ENCODE measurements at regions not wholly inside any gene's neighbourhood (a gene's known extent, or its start where the extent isn't known, plus 50 kb on each side); places are given as distances from the start of the nearest gene placed in this dataset.

DNA sequence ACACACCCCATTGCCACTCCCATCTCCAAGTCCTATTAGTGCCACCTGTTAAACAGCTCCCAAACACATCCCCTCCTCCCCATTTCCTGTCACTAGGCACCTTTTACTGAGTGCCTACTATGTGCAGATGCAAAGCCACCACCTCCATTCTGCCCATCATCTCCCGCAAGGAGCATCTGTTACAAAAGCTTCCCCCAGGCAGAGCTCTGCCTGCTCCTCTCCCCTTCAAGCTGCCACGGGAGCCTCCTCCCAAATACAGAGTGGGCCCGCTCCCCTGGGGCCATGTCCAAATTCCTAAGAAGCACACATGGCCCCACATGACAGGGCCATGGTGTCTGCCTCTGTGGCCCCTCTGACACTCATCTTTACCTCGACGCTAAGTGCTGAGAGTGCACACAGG is 149.7 kb downstream of the OAT start:
- no peaks in the 10 kb centered on the region for H3K4me1 Mint-ChIP-seq
- DNase-seq (no peak), ATAC-seq (replicated peaks in 1 of 4) (no peak)
- WGBS (ENCODE audit: insufficient coverage) = 80% methylated on average over 3 of the region's 5 CpGs
- H3K27me3 Mint-ChIP-seq = peaks cover 2 to 4% of the 10 kb centered on the region in 2 donors
- no peaks in the 10 kb centered on the region for H3K36me3 Mint-ChIP-seq
- no peak overlapping the region for H3K4me3 Mint-ChIP-seq
- ChIA-PET POLR2A (no interaction called here), CTCF (no interaction called here)
- H3K27ac ChIP-seq (ENCODE audit: low read length) = no peak overlapping the region
- H3K4me1 ChIP-seq (ENCODE audit: control insufficient read depth in 1 of 2, extremely low read depth in 1 of 2, insufficient read depth in 2 of 2, low read length in 2 of 2) = no peaks in the 10 kb centered on the region
- no peak overlapping the region for H3K27ac Mint-ChIP-seq
- H3K9me3 Mint-ChIP-seq = peaks cover 6 to 23% (median 15%) of the 10 kb centered on the region in 3 donors
- H3K9me3 ChIP-seq = no peaks in the 10 kb centered on the region
- peaks cover 0 to 20% of the 10 kb centered on the region in 2 experiments for H3K27me3 ChIP-seq (replicated peaks in 1 of 2; ENCODE audit: control insufficient read depth in 2 of 2, extremely low read depth in 1 of 2, insufficient read depth in 2 of 2, low read length in 1 of 2)
- H3K36me3 ChIP-seq (ENCODE audit: control insufficient read depth in 2 of 2, extremely low read depth in 1 of 2, insufficient read depth in 1 of 2, low read length in 1 of 2) = no peaks in the 10 kb centered on the region
- H3K4me3 ChIP-seq (ENCODE audit: control insufficient read depth in 1 of 2, extremely low read depth in 1 of 2, low read length in 1 of 2) = no peak overlapping the region

DNA sequence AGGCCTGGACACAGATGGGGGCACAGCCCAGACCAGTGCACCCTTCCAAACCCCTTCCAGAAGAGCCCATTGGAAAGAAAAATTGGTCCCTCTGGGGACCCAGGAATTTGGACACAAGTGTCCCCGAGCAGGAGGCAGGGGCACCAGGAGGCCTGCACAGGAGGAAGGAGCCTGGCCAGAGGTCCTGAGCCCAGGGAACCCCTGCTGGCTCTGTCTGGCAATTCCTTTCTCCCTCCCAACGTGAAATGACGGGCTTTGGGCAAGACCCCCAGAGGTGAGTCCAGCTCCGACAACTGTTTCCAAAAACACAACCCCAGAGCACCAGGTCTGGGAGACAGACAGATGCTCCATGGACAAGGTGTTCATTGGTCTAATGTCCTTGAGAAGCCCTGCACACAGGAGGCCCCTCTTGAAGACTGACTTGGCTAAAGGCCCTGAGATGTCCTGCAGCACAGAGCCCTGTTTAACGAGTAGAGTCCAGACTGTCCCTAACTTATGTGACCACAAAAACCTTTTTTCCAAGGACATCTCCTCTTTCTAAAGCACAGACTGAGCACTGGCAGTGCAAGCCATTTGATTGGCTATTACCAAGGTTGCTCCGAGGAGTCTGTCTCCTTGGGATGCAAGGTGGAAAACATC is 150.7 kb downstream of the OAT start:
- no peaks in the 10 kb centered on the region for H3K9me3 ChIP-seq
- Mint-ChIP-seq H3K4me3 (no peak overlapping the region), H3K9me3 (peaks cover 3 to 16% (median 8%) of the 10 kb centered on the region in 3 donors), H3K36me3 (no peaks in the 10 kb centered on the region), H3K4me1 (no peaks in the 10 kb centered on the region), H3K27ac (no peak overlapping the region), H3K27me3 (peaks cover 2 to 4% of the 10 kb centered on the region in 2 donors)
- DNase-seq (no peak), ATAC-seq (replicated peaks in 1 of 4) (no peak)
- no peak overlapping the region for H3K4me3 ChIP-seq (ENCODE audit: control insufficient read depth in 1 of 2, extremely low read depth in 1 of 2, low read length in 1 of 2)
- ChIA-PET CTCF (no interaction called here), POLR2A (no interaction called here)
- H3K36me3 ChIP-seq (ENCODE audit: control insufficient read depth in 2 of 2, extremely low read depth in 1 of 2, insufficient read depth in 1 of 2, low read length in 1 of 2) = no peaks in the 10 kb centered on the region
- H3K4me1 ChIP-seq (ENCODE audit: control insufficient read depth in 1 of 2, extremely low read depth in 1 of 2, insufficient read depth in 2 of 2, low read length in 2 of 2) = no peaks in the 10 kb centered on the region
- no peak overlapping the region for H3K27ac ChIP-seq (ENCODE audit: low read length)
- H3K27me3 ChIP-seq (replicated peaks in 1 of 2; ENCODE audit: control insufficient read depth in 2 of 2, extremely low read depth in 1 of 2, insufficient read depth in 2 of 2, low read length in 1 of 2) = peaks cover 0 to 20% of the 10 kb centered on the region in 2 experiments
- 73% methylated on average over 6 of the region's 6 CpGs for WGBS (ENCODE audit: insufficient coverage)

DNA sequence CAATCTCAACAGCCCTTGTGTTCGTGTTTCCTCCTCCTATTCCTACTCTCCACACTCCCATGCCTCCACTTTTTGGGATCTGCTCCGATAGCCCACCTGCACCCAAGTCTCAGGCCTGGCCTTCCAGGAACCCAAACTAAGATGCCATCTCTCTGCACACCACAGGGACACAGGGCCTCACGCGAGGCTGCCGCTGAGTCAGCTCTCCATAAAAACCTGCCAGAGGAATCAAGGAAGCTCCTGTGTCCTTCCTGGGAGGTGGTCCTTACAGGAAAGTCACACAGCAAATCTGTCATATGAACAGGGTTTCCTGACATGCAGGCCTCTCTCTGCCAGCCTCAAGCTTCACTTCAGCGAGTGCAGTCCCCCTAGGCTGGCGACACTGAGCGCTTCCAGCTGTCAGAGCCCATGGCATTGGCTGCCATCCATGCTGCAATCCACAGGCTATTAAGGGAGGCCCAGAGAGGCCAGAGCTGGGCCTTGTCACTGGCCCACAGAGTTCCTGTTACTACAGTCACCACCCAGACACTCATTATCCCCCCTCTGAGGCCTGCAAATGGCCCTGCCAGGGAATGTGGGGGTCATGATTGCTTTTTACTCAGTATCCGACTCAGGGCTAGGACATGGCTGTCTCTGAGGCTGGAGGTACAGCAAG is 151.4 kb downstream of the OAT start:
- Histone ChIP-seq H3K4me1 (ENCODE audit: control insufficient read depth in 1 of 2, extremely low read depth in 1 of 2, insufficient read depth in 2 of 2, low read length in 2 of 2) (no peaks in the 10 kb centered on the region), H3K9me3 (no peaks in the 10 kb centered on the region), H3K27ac (ENCODE audit: low read length) (no peak overlapping the region), H3K36me3 (ENCODE audit: control insufficient read depth in 2 of 2, extremely low read depth in 1 of 2, insufficient read depth in 1 of 2, low read length in 1 of 2) (no peaks in the 10 kb centered on the region), H3K4me3 (ENCODE audit: control insufficient read depth in 1 of 2, extremely low read depth in 1 of 2, low read length in 1 of 2) (no peak overlapping the region), H3K27me3 (replicated peaks in 1 of 2; ENCODE audit: control insufficient read depth in 2 of 2, extremely low read depth in 1 of 2, insufficient read depth in 2 of 2, low read length in 1 of 2) (peaks cover 0 to 20% of the 10 kb centered on the region in 2 experiments)
- WGBS (ENCODE audit: insufficient coverage) = 78% methylated on average over 9 of the region's 9 CpGs
- Mint-ChIP-seq H3K36me3 (no peaks in the 10 kb centered on the region), H3K4me1 (no peaks in the 10 kb centered on the region), H3K27ac (no peak overlapping the region), H3K4me3 (no peak overlapping the region), H3K9me3 (peaks cover 2 to 11% (median 4%) of the 10 kb centered on the region in 3 donors), H3K27me3 (peaks cover 2 to 4% of the 10 kb centered on the region in 2 donors)
- CTCF ChIA-PET = no interaction called here
- ATAC-seq (replicated peaks in 1 of 4) = no peak
- no peak for DNase-seq
- POLR2A ChIA-PET = no interaction called here

DNA sequence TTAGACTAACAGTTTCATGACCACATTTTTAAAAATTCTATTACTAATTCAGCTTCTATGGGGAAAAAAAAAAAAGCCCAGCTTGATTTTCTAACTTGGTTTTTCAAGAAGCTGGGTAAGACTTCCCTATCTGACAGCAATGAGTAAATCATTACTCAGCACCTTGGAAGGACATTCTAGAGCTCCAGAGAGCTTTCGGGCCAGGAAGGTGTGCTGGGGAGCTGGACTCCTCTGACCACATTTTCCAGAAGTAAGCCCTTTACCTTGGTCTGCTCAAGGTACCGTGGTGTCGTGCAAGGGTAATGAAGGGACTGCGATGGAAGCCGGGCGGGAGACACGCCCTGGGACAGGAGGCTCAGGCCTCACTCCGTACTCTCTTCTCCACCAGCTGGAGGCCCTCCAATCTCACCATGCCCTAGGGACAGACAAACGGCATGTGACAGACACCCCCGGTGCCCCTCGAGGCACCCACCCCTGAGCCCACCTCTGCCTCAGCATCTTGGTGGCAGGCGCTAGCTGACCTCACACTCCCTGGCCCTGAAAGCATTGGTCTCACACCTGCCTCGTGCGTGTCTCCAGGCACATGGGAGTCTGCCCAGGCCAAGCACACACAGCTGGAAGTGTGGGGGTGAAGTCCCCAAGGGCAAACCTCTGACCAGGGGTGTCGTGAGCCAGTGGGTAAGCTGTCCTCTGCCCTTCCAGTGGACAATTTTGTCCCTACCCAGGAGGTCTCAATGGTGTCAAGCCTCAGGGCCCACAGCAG is 152.1 kb downstream of the OAT start:
- Histone ChIP-seq H3K27me3 (replicated peaks in 1 of 2; ENCODE audit: control insufficient read depth in 2 of 2, extremely low read depth in 1 of 2, insufficient read depth in 2 of 2, low read length in 1 of 2) (peaks cover 0 to 20% of the 10 kb centered on the region in 2 experiments), H3K9me3 (no peaks in the 10 kb centered on the region), H3K4me1 (ENCODE audit: control insufficient read depth in 1 of 2, extremely low read depth in 1 of 2, insufficient read depth in 2 of 2, low read length in 2 of 2) (no peaks in the 10 kb centered on the region), H3K27ac (ENCODE audit: low read length) (no peak overlapping the region), H3K4me3 (ENCODE audit: control insufficient read depth in 1 of 2, extremely low read depth in 1 of 2, low read length in 1 of 2) (no peak overlapping the region), H3K36me3 (ENCODE audit: control insufficient read depth in 2 of 2, extremely low read depth in 1 of 2, insufficient read depth in 1 of 2, low read length in 1 of 2) (no peaks in the 10 kb centered on the region)
- ChIA-PET POLR2A (no interaction called here), CTCF (no interaction called here)
- no peaks in the 10 kb centered on the region for H3K4me1 Mint-ChIP-seq
- WGBS (ENCODE audit: insufficient coverage) = 89% methylated on average over 12 of the region's 15 CpGs
- H3K27ac Mint-ChIP-seq = no peak overlapping the region
- no peaks in the 10 kb centered on the region for H3K36me3 Mint-ChIP-seq
- peaks cover 0 to 4% (median 0%) of the 10 kb centered on the region in 3 donors for H3K9me3 Mint-ChIP-seq
- peaks cover 2 to 4% of the 10 kb centered on the region in 2 donors for H3K27me3 Mint-ChIP-seq
- DNase-seq (no peak), ATAC-seq (replicated peaks in 1 of 4) (no peak)
- H3K4me3 Mint-ChIP-seq = no peak overlapping the region

DNA sequence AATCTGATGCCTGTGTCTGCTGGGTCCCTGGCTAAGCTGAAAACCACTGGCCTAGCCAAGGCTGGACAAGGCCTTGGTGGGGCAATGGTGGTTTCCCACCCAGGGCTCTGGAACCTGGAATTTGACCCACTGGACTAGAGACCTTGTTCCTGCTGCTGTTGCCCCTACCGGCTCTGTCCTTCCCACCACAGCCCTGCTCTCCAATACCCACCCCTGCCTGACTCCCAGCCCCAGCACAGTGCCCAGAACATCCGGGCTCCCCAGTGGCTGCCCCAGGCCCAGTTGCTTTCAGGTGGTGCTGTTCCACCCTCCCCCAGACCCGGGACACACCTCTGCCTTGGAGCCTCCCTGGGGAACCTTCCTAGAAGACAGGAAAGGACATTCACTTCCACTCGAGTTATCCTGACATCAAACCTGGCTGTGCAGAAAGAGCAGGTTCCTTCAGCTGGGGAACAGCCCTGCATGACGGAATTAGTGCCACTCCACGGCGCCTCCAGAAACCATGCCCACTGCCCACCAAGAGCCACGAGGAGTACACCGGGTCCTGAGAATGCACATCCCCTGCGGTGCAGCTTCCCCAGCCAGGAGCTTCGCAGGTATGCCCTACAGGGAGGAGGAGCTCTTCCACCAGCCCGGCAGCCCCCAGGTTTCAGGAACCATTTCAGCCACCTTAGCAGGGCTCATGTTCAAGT is 152.8 kb downstream of the OAT start:
- H3K27ac Mint-ChIP-seq = no peak overlapping the region
- peaks cover 0 to 2% of the 10 kb centered on the region in 2 donors for H3K27me3 Mint-ChIP-seq
- H3K4me3 Mint-ChIP-seq = no peak overlapping the region
- no peaks in the 10 kb centered on the region for H3K9me3 ChIP-seq
- H3K4me1 ChIP-seq (ENCODE audit: control insufficient read depth in 1 of 2, extremely low read depth in 1 of 2, insufficient read depth in 2 of 2, low read length in 2 of 2) = no peaks in the 10 kb centered on the region
- no peaks in the 10 kb centered on the region for H3K36me3 Mint-ChIP-seq
- DNase-seq (no peak), ATAC-seq (replicated peaks in 1 of 4) (no peak)
- no peak overlapping the region for H3K27ac ChIP-seq (ENCODE audit: low read length)
- POLR2A ChIA-PET = no interaction called here
- H3K36me3 ChIP-seq (ENCODE audit: control insufficient read depth in 2 of 2, extremely low read depth in 1 of 2, insufficient read depth in 1 of 2, low read length in 1 of 2) = no peaks in the 10 kb centered on the region
- H3K9me3 Mint-ChIP-seq = no peaks in the 10 kb centered on the region
- 62% methylated on average over 5 of the region's 12 CpGs for WGBS (ENCODE audit: insufficient coverage)
- no peak overlapping the region for H3K4me3 ChIP-seq (ENCODE audit: control insufficient read depth in 1 of 2, extremely low read depth in 1 of 2, low read length in 1 of 2)
- H3K27me3 ChIP-seq (replicated peaks in 1 of 2; ENCODE audit: control insufficient read depth in 2 of 2, extremely low read depth in 1 of 2, insufficient read depth in 2 of 2, low read length in 1 of 2) = peaks cover 0 to 22% of the 10 kb centered on the region in 2 experiments
- CTCF ChIA-PET = no interaction called here
- no peaks in the 10 kb centered on the region for H3K4me1 Mint-ChIP-seq

DNA sequence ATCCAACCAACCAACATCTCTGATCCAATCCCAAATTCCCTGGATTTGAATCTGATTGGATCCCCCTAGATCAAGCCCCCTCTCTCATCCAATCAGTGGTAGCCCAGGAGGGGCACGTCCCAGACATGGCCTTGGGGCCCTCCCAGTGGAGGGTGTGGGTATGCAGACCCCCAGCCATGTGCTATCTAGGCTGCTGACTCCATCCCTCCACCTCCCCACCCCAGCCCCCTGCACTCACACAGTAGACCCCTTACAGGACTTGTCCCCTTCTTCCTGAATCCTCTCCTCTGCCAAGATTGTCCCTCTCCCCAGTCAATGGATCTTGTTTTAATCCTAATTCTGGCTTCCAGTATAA is 153.4 kb downstream of the OAT start:
- Mint-ChIP-seq H3K9me3 (no peaks in the 10 kb centered on the region), H3K27ac (no peak overlapping the region), H3K27me3 (peaks cover 0 to 2% of the 10 kb centered on the region in 2 donors), H3K4me1 (no peaks in the 10 kb centered on the region), H3K4me3 (no peak overlapping the region), H3K36me3 (no peaks in the 10 kb centered on the region)
- no peak overlapping the region for H3K4me3 ChIP-seq (ENCODE audit: control insufficient read depth in 1 of 2, extremely low read depth in 1 of 2, low read length in 1 of 2)
- CTCF ChIA-PET = no interaction called here
- no peaks in the 10 kb centered on the region for H3K4me1 ChIP-seq (ENCODE audit: control insufficient read depth in 1 of 2, extremely low read depth in 1 of 2, insufficient read depth in 2 of 2, low read length in 2 of 2)
- POLR2A ChIA-PET = no interaction called here
- no peaks in the 10 kb centered on the region for H3K36me3 ChIP-seq (ENCODE audit: control insufficient read depth in 2 of 2, extremely low read depth in 1 of 2, insufficient read depth in 1 of 2, low read length in 1 of 2)
- H3K27ac ChIP-seq (ENCODE audit: low read length) = no peak overlapping the region
- DNase-seq (no peak), ATAC-seq (replicated peaks in 1 of 4) (no peak)
- H3K9me3 ChIP-seq = no peaks in the 10 kb centered on the region
- peaks cover 0 to 27% of the 10 kb centered on the region in 2 experiments for H3K27me3 ChIP-seq (replicated peaks in 1 of 2; ENCODE audit: control insufficient read depth in 2 of 2, extremely low read depth in 1 of 2, insufficient read depth in 2 of 2, low read length in 1 of 2)
- no CpG with 5 or more reads among the region's 1 CpG for WGBS (ENCODE audit: insufficient coverage)

Data from T-cell (primary cell).